Activated CD4-positive, alpha-beta T cell treated with anti-CD3 and anti-CD28 coated beads, Interleukin-2, amount 10 ng/mL, durations not matched to agents 24 days and 14 days (primary cell): ENCODE measurements at regions not wholly inside any gene's neighbourhood (a gene's known extent, or its start where the extent isn't known, plus 50 kb on each side); places are given as distances from the start of the nearest gene placed in this dataset.

Experiments used
- DNase-seq: peaks from one replicate; pipeline ENCODE4 v3.0.0; 2022
- H3K27ac Mint-ChIP-seq: one replicate; pipeline ENCODE4 v1.8.0; 2022; ENCODE audit warnings: mild to moderate bottlenecking, mixed read lengths
- H3K27me3 Mint-ChIP-seq: one replicate; pipeline ENCODE4 v1.8.0; 2022; ENCODE audit warnings: mixed read lengths
- H3K36me3 Mint-ChIP-seq: one replicate; pipeline ENCODE4 v1.8.0; 2022; ENCODE audit warnings: low read depth, mild to moderate bottlenecking, mixed read lengths
- H3K4me1 Mint-ChIP-seq: one replicate; pipeline ENCODE4 v1.8.0; 2021; ENCODE audit warnings: mixed read lengths
- H3K4me3 Mint-ChIP-seq: one replicate; pipeline ENCODE4 v1.8.0; 2022; ENCODE audit warnings: mild to moderate bottlenecking, moderate library complexity, mixed read lengths
- H3K9me3 Mint-ChIP-seq: one replicate; pipeline ENCODE4 v1.8.0; 2021; ENCODE audit warnings: mixed read lengths
- intact Hi-C: fragments of 100-400 bp; cut with micrococcal nuclease; formaldehyde crosslinking; loops from one replicate; pipeline ENCODE4 v1.15.1; 2023

DNA sequence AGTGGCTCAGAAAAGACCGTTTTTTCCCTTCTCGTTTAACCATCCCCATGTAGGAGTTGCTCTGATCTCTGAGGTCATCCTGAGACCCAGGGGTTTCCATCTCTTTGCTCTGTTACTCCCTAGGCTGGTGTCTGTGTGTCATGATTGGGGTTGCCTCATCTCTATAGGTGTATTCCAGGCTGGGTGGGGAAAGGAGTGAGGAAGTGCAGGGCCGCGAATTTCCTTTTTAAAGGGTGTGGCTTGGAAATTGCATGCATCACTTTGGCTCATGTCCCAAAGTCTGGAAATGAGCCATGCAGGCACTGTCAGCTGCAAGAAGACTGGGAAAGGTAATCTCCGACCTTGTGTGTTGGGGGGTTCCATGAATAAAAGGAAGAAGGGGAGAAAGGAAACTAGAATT is 201.9 kb downstream of the AACS start:
- H3K4me1 Mint-ChIP-seq: no peaks in the 10 kb centered on the region
- intact Hi-C loops: no loop called here
- no peak overlapping the region for H3K27ac Mint-ChIP-seq
- no peak overlapping the region for H3K4me3 Mint-ChIP-seq
- H3K9me3 Mint-ChIP-seq: no peaks in the 10 kb centered on the region
- no peak for DNase-seq
- no peaks in the 10 kb centered on the region for H3K27me3 Mint-ChIP-seq
- no peaks in the 10 kb centered on the region for H3K36me3 Mint-ChIP-seq

DNA sequence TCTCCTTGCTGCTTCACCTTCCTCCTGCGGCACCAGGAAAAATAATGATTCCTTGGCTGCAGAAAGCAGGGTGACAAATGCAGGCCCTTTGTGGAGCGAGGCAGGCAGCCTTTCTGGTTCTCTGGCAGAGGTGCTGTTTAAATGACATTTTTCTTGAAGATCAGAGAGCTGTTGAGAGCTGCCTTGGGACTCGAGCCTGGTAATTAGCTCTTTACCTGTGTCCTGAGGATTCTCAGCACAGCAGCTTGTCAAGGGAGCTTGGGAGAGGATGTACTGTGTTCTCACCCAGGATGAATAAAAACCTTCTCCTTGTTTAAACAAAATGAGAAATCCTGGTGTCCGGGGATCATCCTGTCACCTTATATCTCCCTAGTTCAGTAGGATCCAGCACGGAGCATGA is 204.0 kb downstream of the AACS start:
- no peaks in the 10 kb centered on the region for H3K4me1 Mint-ChIP-seq
- no peaks in the 10 kb centered on the region for H3K36me3 Mint-ChIP-seq
- H3K27ac Mint-ChIP-seq: no peak overlapping the region
- H3K4me3 Mint-ChIP-seq: no peak overlapping the region
- H3K27me3 Mint-ChIP-seq: peaks cover 2% of the 10 kb centered on the region
- intact Hi-C loops: no loop called here
- DNase-seq: no peak
- H3K9me3 Mint-ChIP-seq: no peaks in the 10 kb centered on the region

DNA sequence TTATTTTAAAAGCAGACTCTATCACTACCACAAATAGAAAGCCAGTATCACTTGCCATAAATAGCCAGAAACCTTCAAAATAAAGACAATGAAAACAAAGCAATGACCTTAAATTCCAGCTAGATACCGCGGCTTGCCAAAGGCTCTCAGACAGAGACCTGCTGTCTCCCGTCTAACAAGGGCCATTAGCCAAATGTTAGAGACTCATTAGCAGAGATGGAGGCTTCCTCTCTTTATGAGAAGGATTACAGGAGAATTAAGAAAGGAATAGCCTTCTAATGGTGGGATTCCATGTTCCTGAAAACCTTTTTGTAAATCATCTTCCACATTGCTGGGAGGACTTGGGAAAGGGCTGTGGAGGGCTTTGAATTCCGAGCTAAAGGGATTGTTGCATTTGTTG is 206.7 kb downstream of the AACS start:
- H3K4me1 Mint-ChIP-seq: no peaks in the 10 kb centered on the region
- H3K9me3 Mint-ChIP-seq: no peaks in the 10 kb centered on the region
- no peaks in the 10 kb centered on the region for H3K36me3 Mint-ChIP-seq
- H3K4me3 Mint-ChIP-seq: no peak overlapping the region
- intact Hi-C loops: no loop called here
- H3K27ac Mint-ChIP-seq: no peak overlapping the region
- no peak for DNase-seq
- H3K27me3 Mint-ChIP-seq: peaks cover 5% of the 10 kb centered on the region

DNA sequence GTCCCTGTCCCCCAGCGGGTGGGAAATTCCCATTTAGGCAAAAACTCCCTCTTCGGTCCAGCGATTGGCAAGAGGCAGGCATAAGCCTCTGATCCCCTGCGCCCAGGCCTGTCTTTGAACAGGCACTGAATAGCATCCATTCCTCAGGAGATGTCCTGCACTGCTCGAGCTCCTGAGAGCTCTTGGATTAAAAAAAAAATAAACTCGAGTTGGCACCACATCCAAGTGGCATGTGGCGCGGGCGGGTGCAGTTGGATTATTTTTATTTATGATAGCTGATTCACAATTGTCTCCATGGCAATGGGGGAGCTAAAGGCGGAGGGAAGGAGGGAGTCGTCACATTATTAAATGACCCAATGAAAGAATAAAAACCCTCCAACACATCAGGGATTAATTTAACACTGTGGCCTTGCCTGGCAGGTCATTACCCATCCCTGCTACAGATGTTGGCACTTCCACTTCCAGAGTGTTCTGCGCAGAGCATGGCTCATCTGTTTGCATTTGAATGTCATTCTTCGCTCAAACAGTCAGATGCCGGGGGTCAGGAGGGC is 207.2 kb downstream of the AACS start:
- Mint-ChIP-seq H3K27me3 (peaks cover 5% of the 10 kb centered on the region), H3K27ac (no peak overlapping the region), H3K36me3 (no peaks in the 10 kb centered on the region), H3K9me3 (no peaks in the 10 kb centered on the region), H3K4me3 (no peak overlapping the region), H3K4me1 (no peaks in the 10 kb centered on the region)
- intact Hi-C loops: no loop called here
- DNase-seq: no peak

DNA sequence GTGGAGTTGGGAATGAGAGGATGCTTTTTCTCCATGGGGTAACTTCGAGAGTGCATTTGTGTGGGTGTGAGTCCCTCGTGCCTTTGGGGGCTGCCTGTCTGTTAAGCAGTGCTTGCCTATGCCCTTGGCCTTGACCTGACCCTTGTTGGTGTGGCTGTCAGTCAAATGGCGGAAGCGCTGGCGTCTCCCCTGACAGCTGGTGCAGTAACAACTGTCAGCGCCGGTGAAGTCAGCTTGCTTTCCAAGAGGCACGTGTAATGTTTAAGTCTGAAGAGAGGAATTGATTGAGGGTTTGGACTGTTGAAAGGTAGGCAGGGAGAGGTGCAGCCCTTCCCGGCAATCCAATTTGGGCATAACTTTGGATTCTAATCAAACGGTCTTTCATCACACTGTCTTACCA is 211.3 kb downstream of the AACS start:
- no peak for DNase-seq
- Mint-ChIP-seq H3K36me3 (no peaks in the 10 kb centered on the region), H3K4me3 (no peak overlapping the region), H3K27me3 (peaks cover 9% of the 10 kb centered on the region), H3K9me3 (no peaks in the 10 kb centered on the region), H3K27ac (no peak overlapping the region), H3K4me1 (peaks cover 3% of the 10 kb centered on the region)
- intact Hi-C loops: no loop called here

DNA sequence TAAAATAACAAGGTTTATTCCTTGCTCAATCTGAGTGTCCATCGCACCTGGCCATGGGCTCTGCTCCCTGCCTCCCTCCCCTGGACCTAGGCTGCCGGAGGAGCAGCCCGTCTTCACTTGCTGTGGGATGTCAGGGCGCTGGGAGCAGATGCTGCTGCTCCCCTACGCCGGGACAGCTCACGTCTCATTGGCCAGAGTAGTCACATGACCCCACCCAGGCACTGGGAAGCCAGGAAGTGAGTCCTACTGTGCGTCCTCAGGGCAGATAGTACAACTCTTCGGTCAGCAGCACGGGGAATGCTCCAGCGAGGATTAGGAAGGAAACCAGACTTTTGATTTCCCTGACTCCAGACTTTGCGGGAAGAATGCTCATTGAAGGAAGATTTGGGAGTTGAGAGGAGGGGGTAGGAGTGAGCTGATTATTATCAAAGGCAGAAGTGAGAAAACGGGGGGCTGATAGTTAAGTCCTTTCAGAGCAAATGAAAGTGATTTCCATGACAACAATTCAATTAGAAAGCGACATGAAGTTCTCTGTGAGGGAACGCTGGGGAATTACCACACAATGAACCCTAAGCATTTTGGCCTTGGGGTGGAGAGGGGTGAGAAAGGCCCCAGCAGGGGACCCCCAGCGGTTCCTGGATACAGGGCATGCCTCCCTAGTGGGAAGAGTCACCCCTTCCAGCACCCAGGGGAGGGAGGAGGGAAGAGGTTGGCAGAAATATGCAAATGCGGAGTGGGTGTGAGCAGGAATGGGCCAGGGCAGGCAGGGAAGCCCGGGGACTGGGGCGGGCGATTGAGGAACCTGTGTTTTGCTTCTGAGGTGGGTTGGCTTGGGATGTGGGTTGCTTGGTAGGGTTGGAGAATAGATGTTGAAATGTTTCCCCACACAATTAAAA is 215.5 kb downstream of the AACS start:
- H3K27ac Mint-ChIP-seq: no peak overlapping the region
- no peak overlapping the region for H3K4me3 Mint-ChIP-seq
- H3K36me3 Mint-ChIP-seq: no peaks in the 10 kb centered on the region
- no peaks in the 10 kb centered on the region for H3K9me3 Mint-ChIP-seq
- H3K27me3 Mint-ChIP-seq: peaks cover 4% of the 10 kb centered on the region
- intact Hi-C loops: no loop called here
- no peak for DNase-seq
- H3K4me1 Mint-ChIP-seq: peaks cover 3% of the 10 kb centered on the region

DNA sequence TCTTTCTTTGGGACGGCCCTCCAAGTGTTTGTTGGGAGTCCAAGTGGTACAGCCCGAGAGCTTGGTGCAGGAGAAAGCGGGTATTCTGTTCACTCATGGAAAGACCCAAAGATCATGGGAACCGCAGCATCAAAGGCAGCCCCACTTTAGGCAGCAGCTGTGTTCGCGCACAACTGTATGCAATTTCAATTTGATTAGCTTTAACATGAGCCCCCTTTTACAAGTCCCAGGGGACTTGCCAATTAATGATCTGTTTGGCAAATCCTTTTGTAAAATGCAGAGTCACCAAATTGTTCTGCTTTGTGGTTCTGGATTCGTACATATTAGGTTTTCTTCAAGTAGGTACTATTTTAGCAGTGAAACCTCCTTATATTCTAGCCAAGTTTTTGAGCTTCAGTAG is 217.7 kb downstream of the AACS start:
- no peak for DNase-seq
- H3K36me3 Mint-ChIP-seq: no peaks in the 10 kb centered on the region
- H3K4me3 Mint-ChIP-seq: no peak overlapping the region
- intact Hi-C loops: no loop called here
- H3K27me3 Mint-ChIP-seq: peaks cover 4% of the 10 kb centered on the region
- H3K9me3 Mint-ChIP-seq: no peaks in the 10 kb centered on the region
- H3K27ac Mint-ChIP-seq: no peak overlapping the region
- H3K4me1 Mint-ChIP-seq: peaks cover 8% of the 10 kb centered on the region

DNA sequence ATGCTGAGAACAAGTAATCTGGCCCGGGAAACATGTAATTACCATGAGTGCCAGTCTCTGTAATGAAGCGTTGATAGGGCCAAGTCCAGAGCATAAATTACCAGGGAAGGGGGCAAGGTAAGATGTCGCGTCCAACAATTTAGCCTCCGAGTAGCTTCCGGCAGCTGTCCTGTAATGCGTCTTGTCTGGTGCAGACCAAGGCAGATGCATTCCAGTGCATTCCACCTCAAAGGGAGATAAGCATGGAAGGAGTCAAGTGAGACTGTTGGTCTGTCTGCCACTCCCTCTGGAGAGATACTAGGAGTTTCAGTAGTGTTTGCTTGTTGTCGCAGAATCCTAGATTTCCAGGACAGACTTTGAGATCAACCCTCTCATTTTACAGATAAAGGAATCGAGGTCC is 218.3 kb downstream of the AACS start:
- Mint-ChIP-seq H3K27ac (no peak overlapping the region), H3K9me3 (no peaks in the 10 kb centered on the region)
- intact Hi-C loops: no loop called here

DNA sequence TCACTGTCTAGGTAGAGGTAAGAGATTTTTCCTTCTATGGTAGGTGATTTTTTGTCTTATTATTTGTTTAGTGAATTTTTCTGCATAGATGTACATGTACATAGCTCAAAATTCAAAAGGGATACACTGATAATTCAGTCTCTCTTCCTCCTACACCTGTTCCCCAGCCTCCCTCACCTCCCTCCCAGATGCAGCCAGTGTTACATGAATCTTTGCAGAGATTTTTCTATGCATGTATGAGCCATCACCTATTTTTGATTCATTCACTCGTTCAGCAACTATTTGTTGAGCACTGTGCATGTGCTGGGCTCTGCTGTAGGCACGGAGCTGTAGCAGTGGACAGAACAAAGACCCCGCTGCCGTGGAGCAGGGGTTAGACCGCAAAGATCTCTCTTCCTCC is 218.9 kb downstream of the AACS start:
- Mint-ChIP-seq H3K27ac (no peak overlapping the region), H3K4me1 (peaks cover 8% of the 10 kb centered on the region), H3K36me3 (no peaks in the 10 kb centered on the region)

More for the DNA sequence above, 218.3 kb downstream of the AACS start:
- H3K27me3 Mint-ChIP-seq: peaks cover 4% of the 10 kb centered on the region
- DNase-seq: no peak
- peaks cover 8% of the 10 kb centered on the region for H3K4me1 Mint-ChIP-seq
- no peak overlapping the region for H3K4me3 Mint-ChIP-seq
- H3K36me3 Mint-ChIP-seq: no peaks in the 10 kb centered on the region

DNA sequence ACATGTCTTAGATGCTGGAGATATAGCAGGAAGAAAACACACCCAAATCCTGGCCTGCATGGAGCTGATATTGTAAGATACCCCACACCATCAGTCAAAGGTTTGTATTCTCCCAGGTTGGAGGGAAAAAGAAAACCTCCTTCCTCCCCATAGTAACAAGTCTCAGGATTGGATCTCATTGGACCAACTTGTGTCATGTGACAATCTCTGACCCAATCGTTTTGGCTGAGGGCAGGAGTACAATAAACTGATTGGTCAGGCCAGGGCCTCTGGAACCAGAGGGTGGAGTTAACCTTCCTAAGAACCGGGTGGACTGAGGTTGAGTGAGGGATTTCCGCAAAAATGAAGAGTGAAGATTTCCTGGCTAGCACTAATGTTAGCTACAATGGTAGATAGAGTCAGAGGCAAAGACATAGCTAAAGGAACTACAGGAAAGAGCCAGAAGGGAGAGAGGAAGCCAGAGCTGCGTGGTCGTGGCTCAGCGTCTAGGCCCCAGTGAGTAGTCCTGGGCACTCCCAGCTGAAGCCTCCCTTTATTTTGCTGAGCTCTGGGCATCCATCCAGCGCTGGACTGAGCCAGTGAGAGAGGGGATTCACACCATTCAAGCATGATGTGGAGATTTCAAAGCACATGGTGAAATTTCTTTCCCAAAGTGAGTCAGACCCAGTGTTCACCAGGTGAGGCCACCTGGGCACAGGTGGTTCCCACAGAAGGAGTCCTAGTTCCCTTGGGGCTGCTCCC is 219.9 kb downstream of the AACS start:
- DNase-seq: no peak
- H3K27me3 Mint-ChIP-seq: peaks cover 9% of the 10 kb centered on the region
- intact Hi-C loops: no loop called here
- no peak overlapping the region for H3K27ac Mint-ChIP-seq
- no peak overlapping the region for H3K4me3 Mint-ChIP-seq
- no peaks in the 10 kb centered on the region for H3K9me3 Mint-ChIP-seq
- peaks cover 8% of the 10 kb centered on the region for H3K4me1 Mint-ChIP-seq
- no peaks in the 10 kb centered on the region for H3K36me3 Mint-ChIP-seq

More for the DNA sequence above, 218.9 kb downstream of the AACS start:
- intact Hi-C loops: no loop called here
- Mint-ChIP-seq H3K9me3 (no peaks in the 10 kb centered on the region), H3K4me3 (no peak overlapping the region), H3K27me3 (peaks cover 4% of the 10 kb centered on the region)
- no peak for DNase-seq

DNA sequence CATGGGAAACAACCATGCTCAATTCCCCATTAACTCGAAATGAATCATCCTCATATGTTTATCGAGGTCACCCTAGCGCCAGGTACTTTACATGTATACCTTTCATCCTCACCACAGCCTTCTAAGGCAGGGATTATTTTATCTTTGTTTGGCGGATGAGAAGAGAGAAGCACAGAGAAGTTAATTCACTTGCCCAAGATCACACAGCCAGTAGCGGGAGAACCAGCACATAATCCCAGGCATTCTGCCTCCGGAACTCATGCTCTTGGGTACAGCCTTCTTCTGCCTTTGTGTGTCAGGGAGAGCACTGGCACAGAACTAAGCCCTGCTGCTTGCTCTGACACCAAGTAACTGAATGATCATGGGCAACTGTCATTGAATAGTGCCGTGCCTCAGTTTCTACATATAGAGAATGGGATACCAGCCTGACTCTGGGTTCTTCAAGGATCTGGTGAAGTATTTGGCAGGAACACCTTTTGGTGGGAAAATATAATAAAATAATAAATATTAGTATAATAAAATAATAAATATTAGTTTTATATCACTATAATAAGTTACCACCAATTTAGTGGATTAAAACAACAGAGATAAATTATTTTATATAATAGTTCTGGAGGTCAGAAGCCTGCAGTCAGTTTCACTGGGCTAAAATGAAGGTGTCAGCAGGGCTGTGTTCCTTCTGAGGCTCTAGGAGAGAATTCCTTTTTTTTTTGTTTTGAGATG is 220.9 kb downstream of the AACS start:
- Mint-ChIP-seq H3K4me1 (peaks cover 5% of the 10 kb centered on the region), H3K4me3 (no peak overlapping the region), H3K27ac (no peak overlapping the region), H3K27me3 (peaks cover 8% of the 10 kb centered on the region), H3K9me3 (no peaks in the 10 kb centered on the region), H3K36me3 (no peaks in the 10 kb centered on the region)
- intact Hi-C loops: no loop called here
- DNase-seq: no peak

DNA sequence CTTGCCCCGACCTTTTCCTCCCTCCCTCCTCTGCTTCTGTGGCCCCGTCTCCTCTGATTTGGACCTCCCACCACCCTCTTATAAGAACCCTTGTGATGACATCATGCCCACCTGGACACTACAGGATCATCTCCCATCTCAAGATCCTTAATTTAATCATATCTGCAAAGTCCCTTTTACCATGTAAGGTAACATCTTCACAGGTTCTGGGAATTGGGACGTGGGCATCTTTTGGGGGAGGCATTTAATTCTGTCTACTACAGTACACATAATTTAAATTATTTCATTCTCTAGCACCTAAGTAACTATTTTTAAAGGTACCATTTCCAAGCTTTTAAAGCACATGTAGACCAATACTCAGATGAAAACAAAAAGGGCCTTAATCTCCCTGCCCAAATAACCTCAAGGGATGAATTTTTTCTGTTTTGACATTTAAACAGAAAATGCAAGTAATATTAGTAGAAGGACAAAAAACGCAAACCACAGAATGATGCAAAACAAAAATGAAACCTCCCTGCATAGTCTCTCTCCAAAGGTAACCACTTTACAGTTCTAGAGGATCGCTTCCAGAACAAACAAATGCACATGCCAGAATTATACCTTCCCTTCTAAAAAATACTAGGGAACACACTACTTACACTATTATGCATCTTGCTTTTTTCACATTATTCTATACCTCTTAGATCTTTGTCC is 222.1 kb downstream of the AACS start:
- no peak for DNase-seq
- Mint-ChIP-seq H3K27me3 (peaks cover 11% of the 10 kb centered on the region), H3K4me1 (peaks cover 5% of the 10 kb centered on the region), H3K4me3 (no peak overlapping the region), H3K36me3 (no peaks in the 10 kb centered on the region), H3K9me3 (no peaks in the 10 kb centered on the region), H3K27ac (no peak overlapping the region)
- intact Hi-C loops: no loop called here
